Gastroesophageal sphincter (tissue), 4 donors: ENCODE measurements at regions not wholly inside any gene's neighbourhood (a gene's known extent, or its start where the extent isn't known, plus 50 kb on each side); places are given as distances from the start of the nearest gene placed in this dataset.

Source experiments
- ATAC-seq: fragments of 150-250 bp; one replicate; pipeline ENCODE4 v1.9.1; 2016; ENCODE audit warnings: mild to moderate bottlenecking, moderate library complexity
- H3K27ac ChIP-seq, 4 donors: fragments of 200-600 bp; sonication (generic) in 3 of 4; 1 replicate in 3 of 4; 2 replicates in 1 of 4; pipeline ENCODE4 v1.5.1; 2016 to 2019
- H3K27me3 ChIP-seq: fragments of 200-600 bp; sonication (generic); one replicate; pipeline ENCODE4 v1.5.1; 2019
- H3K36me3 ChIP-seq, 2 donors: fragments of 200-600 bp; sonication (generic); one replicate each; pipeline ENCODE4 v1.5.1; 2019; ENCODE audit warnings: control low read depth in 1 of 2
- H3K4me1 ChIP-seq, 3 donors: fragments of 200-600 bp; sonication (generic); 1 replicate in 2 of 3; 2 replicates in 1 of 3; pipeline ENCODE4 v1.5.1; 2016 to 2019; ENCODE audit warnings: control low read depth in 2 of 3
- H3K4me3 ChIP-seq, 2 donors: fragments of 200-600 bp; sonication (generic); one replicate each; pipeline ENCODE4 v1.5.1; 2019; ENCODE audit warnings: mild to moderate bottlenecking in 1 of 2, moderate library complexity in 1 of 2
- H3K9me3 ChIP-seq, 3 donors: fragments of 200-600 bp; sonication (generic); one replicate each; pipeline ENCODE4 v1.5.1; 2017 to 2019; ENCODE audit warnings: control low read depth in 2 of 3
- CTCF ChIP-seq, 4 experiments: fragments of 200-600 bp in 2 of 4; fragments of 450-650 bp in 2 of 4; sonication (generic) in 1 of 4; IDR thresholded peaks; one replicate each; pipeline ENCODE4 v1.5.1; 2017 to 2019; ENCODE audit warnings: antibody characterized with exemption in 4 of 4, mild to moderate bottlenecking in 2 of 4, moderate library complexity in 2 of 4
- EP300 ChIP-seq: sonication (generic); formaldehyde crosslinking; IDR thresholded peaks from one replicate; pipeline ENCODE4 v1.6.1; 2017; ENCODE audit warnings: antibody characterized with exemption, mild to moderate bottlenecking
- POLR2A ChIP-seq, 2 donors: fragments of 450-650 bp; IDR thresholded peaks; one replicate each; pipeline ENCODE4 v1.6.1; 2017; ENCODE audit warnings: antibody characterized with exemption in 2 of 2, mild to moderate bottlenecking in 2 of 2, moderate library complexity in 1 of 2
- POLR2AphosphoS5 ChIP-seq: sonication (generic); formaldehyde crosslinking; IDR thresholded peaks from one replicate; pipeline ENCODE4 v1.6.1; 2017; ENCODE audit warnings: antibody characterized with exemption
- WGBS, 2 donors: methylation state at CpG; one replicate each; pipeline ENCODE4 v1.1.5; 2018; ENCODE audit warnings: low coverage in 1 of 2; 5-methylcytosine and 5-hydroxymethylcytosine counted together

DNA sequence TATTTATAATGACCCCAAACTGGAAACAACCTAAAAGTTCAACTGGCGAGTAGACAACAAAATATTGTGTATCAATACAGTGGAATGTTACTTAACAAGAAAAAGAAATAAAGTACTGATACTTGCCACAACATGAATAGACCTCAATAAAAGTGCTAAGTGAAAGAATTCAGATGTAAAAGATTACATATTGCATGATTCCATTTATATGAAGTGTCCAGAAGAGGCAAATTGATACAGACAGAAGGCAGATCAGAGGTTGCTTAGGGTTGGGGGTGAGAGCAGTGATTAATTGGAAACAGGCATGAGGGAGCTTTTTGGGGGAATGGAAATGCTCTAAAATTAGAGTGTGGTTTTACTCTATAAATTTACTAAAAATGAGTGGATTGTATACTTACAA lies 183.3 kb downstream of the SATB1 start:
- ATAC-seq: no peak
- no peaks in the 10 kb centered on the region for H3K9me3 ChIP-seq
- no peaks in the 10 kb centered on the region for H3K36me3 ChIP-seq
- no peaks in the 10 kb centered on the region for H3K4me1 ChIP-seq
- 60 to 85% methylated on average over 1 of the region's 1 CpG for WGBS, 2 donors
- no peak overlapping the region for H3K27ac ChIP-seq
- H3K4me3 ChIP-seq: no peak overlapping the region
- no peaks in the 10 kb centered on the region for H3K27me3 ChIP-seq
- TF ChIP-seq CTCF (IDR thresholded peaks at IDR 0.05) (no peak), POLR2A (IDR thresholded peaks at IDR 0.05) (no peak), POLR2AphosphoS5 (no peak), EP300 (no peak)

DNA sequence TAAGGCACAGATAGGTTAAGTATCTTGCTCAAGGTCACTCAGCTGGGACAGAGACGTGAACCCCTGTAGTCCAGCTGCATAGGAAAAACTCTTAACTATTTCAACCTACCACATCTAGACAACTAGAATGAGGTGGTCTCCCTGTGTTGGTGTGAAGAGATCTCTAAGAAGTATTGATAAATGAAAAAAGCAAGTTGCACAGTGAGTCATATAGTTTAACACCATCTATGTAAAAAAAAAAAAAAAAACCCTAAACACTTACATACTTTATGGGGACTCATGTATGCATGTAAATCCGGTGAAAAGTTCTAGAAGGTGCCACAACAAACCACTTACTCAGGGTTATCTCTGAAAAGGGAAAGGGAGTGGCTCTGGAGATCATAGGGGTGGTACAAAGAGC lies 185.5 kb downstream of the SATB1 start:
- no peak for ATAC-seq

DNA sequence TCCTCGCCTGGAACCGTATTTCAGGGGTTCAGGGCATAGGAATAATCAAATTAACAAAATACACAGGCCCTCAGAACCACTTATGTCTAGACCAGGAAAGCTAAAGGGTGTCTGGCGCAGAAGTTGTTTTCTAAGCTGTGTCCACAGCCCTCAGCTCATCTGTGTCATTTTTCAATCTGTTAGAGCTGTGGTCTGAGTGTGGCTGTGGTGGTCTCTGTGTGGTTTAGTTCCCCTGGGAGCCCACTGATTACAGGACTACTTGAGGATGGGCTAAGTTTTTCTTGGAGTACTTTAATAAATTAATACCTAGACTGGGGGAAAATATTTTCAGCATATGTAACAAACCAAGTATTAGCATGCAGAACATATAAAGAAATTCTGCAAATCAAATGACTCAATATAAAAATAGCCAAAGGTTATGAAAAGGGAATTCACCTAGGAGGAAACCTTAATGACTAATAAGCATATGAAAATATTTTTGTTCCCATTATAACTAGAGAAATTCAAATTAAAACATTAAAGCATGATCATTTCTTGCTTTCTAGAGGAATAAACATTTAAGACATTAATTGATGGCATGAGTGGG lies 186.3 kb downstream of the SATB1 start:
- TF ChIP-seq POLR2AphosphoS5 (no peak), EP300 (no peak), CTCF (IDR thresholded peaks at IDR 0.05) (no peak), POLR2A (IDR thresholded peaks at IDR 0.05) (no peak)
- H3K4me1 ChIP-seq: no peaks in the 10 kb centered on the region
- H3K36me3 ChIP-seq: no peaks in the 10 kb centered on the region
- H3K4me3 ChIP-seq: no peak overlapping the region
- no peak overlapping the region for H3K27ac ChIP-seq
- no peaks in the 10 kb centered on the region for H3K9me3 ChIP-seq
- no peak for ATAC-seq
- WGBS, 2 donors: 51 to 83% methylated on average over 2 of the region's 3 CpGs
- H3K27me3 ChIP-seq: no peaks in the 10 kb centered on the region

More for the DNA sequence above, 185.5 kb downstream of the SATB1 start:
- Histone ChIP-seq H3K27ac (no peak overlapping the region), H3K27me3 (no peaks in the 10 kb centered on the region), H3K36me3 (no peaks in the 10 kb centered on the region), H3K4me3 (no peak overlapping the region), H3K4me1 (no peaks in the 10 kb centered on the region), H3K9me3 (no peaks in the 10 kb centered on the region)
- WGBS, 2 donors: 79 to 86% methylated on average over 1 to 2 of the region's 2 CpGs
- TF ChIP-seq POLR2AphosphoS5 (no peak), CTCF (IDR thresholded peaks at IDR 0.05) (no peak), EP300 (no peak), POLR2A (IDR thresholded peaks at IDR 0.05) (no peak)

- TF ChIP-seq CTCF (IDR thresholded peaks at IDR 0.05): no peak
- TF ChIP-seq POLR2A (IDR thresholded peaks at IDR 0.05): no peak
- TF ChIP-seq EP300: no peak
- TF ChIP-seq POLR2AphosphoS5: no peak
Observed at GRCh38 chr3:18238332-18238731, 186.8 kb downstream of the SATB1 start.

DNA sequence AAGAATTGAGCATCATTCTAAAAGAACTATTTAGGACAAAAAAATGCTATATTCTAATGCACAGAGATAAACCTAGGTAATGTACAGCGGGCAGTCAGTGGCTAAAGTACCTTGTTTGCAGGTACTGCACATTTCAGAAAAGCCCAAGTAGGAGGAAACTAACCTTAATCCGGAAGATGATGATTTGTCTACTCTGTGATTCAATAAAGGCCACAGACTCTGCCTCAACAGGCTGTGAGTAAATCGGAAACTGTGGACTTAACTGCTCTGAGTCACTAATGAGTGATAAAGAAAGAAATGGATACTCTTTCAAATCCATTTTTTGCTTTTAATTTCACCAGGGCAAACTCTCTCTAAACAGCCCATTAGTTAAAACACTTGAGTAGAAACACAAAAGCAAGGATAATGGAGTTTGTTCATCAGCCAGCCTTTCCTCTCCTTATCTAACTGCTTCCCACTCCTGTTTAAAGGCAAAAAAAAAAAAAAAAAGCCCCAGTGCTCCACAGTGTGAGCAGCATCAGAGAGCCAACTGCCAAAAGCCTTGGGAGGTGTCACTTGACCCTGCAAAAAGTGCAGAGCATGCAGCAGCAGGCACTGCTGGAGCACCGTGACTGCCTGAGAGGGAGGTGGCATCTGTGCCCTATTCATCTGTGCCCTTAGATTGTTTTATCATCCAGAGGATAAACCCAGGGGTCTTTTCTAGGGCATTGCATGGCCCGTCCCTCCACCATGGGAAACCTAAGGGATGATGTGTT lies 187.7 kb downstream of the SATB1 start:
- TF ChIP-seq CTCF (IDR thresholded peaks at IDR 0.05): no peak
- Histone ChIP-seq H3K4me1 (no peaks in the 10 kb centered on the region), H3K9me3 (no peaks in the 10 kb centered on the region), H3K36me3 (no peaks in the 10 kb centered on the region), H3K27me3 (no peaks in the 10 kb centered on the region), H3K27ac (no peak overlapping the region), H3K4me3 (no peak overlapping the region)
- ATAC-seq: no peak
- WGBS, 2 donors: 67 to 88% methylated on average over 3 to 5 of the region's 5 CpGs

More at GRCh38 chr3:18238332-18238731, 186.8 kb downstream of the SATB1 start:
- no peaks in the 10 kb centered on the region for H3K4me1 ChIP-seq
- no peak overlapping the region for H3K4me3 ChIP-seq
- no peak overlapping the region for H3K27ac ChIP-seq
- 64 to 89% methylated on average over 2 of the region's 2 CpGs for WGBS, 2 donors
- no peak for ATAC-seq
- H3K9me3 ChIP-seq: no peaks in the 10 kb centered on the region
- H3K27me3 ChIP-seq: no peaks in the 10 kb centered on the region
- H3K36me3 ChIP-seq: no peaks in the 10 kb centered on the region
